ENCODE measurements at regions not wholly inside any gene's neighbourhood (a gene's known extent, or its start where the extent isn't known, plus 50 kb on each side); places are given as distances from the start of the nearest gene placed in this dataset.

DNA sequence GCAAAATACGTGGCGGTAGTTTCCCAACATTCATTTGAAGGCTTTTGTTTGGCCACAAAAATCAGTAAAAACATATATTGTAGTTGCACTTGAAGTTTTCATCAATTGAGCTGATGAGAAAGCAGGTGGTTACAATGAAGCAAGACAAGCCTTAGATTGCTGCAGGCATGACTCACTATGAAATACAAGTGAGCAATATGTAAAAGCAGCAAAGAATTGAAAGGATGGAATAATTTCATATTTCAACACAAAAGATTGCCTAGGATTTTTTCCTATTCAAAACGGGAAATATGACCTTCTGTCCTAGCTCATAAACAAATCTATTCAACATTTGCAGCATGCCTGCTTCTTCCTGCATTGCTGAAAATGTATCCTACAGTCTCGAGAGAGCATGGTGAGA lies 190.9 kb upstream of the BANK1 start:
- H3K4me1 ChIP-seq (replicated peaks in 1 of 2), result no peaks in the 10 kb centered on the region
- no peaks in the 10 kb centered on the region for H3K9me3 ChIP-seq (replicated peaks in 1 of 3)
- no peak overlapping the region for H3K4me3 ChIP-seq
- no peak overlapping the region for H3K27ac ChIP-seq
- DNase-seq, result no peak
- H3K27me3 ChIP-seq, result no peaks in the 10 kb centered on the region
- 57 to 66% (median 61%) methylated on average over 4 of the region's 4 CpGs for WGBS, 4 donors
- no peaks in the 10 kb centered on the region for H3K36me3 ChIP-seq (replicated peaks in 1 of 2)
- intact Hi-C loops (cut with DNase I), result no loop called here
- no peak for TF ChIP-seq POLR2A (IDR thresholded peaks at IDR 0.05)
- TF ChIP-seq, protein P1, sequence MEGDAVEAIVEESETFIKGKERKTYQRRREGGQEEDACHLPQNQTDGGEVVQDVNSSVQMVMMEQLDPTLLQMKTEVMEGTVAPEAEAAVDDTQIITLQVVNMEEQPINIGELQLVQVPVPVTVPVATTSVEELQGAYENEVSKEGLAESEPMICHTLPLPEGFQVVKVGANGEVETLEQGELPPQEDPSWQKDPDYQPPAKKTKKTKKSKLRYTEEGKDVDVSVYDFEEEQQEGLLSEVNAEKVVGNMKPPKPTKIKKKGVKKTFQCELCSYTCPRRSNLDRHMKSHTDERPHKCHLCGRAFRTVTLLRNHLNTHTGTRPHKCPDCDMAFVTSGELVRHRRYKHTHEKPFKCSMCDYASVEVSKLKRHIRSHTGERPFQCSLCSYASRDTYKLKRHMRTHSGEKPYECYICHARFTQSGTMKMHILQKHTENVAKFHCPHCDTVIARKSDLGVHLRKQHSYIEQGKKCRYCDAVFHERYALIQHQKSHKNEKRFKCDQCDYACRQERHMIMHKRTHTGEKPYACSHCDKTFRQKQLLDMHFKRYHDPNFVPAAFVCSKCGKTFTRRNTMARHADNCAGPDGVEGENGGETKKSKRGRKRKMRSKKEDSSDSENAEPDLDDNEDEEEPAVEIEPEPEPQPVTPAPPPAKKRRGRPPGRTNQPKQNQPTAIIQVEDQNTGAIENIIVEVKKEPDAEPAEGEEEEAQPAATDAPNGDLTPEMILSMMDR (IDR thresholded peaks at IDR 0.05), result no peak

DNA sequence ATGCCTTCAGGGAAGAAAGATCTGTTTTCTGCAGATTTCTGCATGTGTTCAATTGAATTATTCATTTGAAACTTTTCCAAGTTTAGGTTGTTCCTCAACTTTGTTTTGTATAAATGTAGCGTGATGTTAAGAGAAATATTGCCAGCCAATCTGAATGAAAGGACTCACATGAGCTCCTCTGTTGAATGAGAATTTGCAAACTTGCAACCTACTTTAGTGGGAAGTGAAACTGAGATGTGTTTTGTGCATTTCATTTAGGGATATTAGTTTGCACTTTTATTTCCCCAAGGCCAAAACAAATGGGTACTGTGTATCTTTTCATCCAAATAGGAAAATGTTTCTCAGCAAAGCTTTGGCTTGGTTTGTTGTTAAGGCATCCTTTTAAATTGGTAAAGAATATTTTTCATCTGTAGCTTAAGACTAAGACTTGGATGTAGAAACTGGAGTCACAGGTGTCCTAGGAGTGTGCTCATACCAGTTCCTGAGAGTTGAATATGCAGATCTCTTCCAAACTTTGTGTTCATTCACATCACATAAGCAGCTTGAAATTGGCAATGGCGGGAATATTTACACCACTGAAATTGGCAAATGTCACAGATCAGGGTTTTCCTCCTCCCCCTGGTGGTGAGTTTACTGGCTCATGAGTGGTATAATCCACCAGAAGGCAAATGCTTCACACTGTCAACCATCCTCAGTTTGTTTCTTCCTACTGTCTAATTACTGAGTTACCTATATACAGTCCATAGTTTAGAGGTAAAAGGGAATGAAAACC lies 193.6 kb upstream of the BANK1 start:
- H3K4me3 ChIP-seq, result no peak overlapping the region
- DNase-seq, result no peak
- H3K36me3 ChIP-seq (replicated peaks in 1 of 2), result no peaks in the 10 kb centered on the region
- WGBS, 4 donors, result 85 to 97% (median 89%) methylated on average over 2 of the region's 2 CpGs
- intact Hi-C loops (cut with DNase I), result no loop called here
- no peaks in the 10 kb centered on the region for H3K4me1 ChIP-seq (replicated peaks in 1 of 2)
- no peak overlapping the region for H3K27ac ChIP-seq
- no peaks in the 10 kb centered on the region for H3K9me3 ChIP-seq (replicated peaks in 1 of 3)
- H3K27me3 ChIP-seq, result no peaks in the 10 kb centered on the region
- TF ChIP-seq, protein P1 (IDR thresholded peaks at IDR 0.05), result no peak
- no peak for TF ChIP-seq POLR2A (IDR thresholded peaks at IDR 0.05)

DNA sequence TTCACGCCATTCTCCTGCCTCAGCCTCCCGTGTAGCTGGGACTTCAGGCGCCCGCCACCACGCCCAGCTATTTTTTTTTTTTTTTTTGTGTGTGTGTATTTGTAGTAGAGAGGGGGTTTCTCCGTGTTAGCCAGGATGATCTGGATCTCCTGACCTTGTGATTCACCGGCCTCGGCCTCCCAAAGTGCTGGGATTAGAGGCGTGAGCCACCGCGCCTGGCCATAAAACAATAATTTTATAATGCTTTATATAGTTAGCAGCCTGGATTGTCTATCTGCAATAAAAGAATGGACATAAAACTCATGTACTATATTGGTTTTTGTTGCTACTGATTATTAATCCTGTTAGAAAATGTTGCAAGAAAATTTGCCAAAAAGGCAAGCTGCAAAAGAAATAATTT lies 195.9 kb upstream of the BANK1 start:
- 82 to 88% (median 85%) methylated on average over 11 of the region's 11 CpGs for WGBS, 4 donors
- Histone ChIP-seq H3K27ac (no peak overlapping the region), H3K36me3 (replicated peaks in 1 of 2) (no peaks in the 10 kb centered on the region), H3K4me3 (no peak overlapping the region), H3K27me3 (no peaks in the 10 kb centered on the region), H3K4me1 (replicated peaks in 1 of 2) (no peaks in the 10 kb centered on the region), H3K9me3 (replicated peaks in 1 of 3) (no peaks in the 10 kb centered on the region)
- DNase-seq, result no peak
- TF ChIP-seq POLR2A (IDR thresholded peaks at IDR 0.05), result no peak
- TF ChIP-seq, protein P1 (IDR thresholded peaks at IDR 0.05), result no peak
- intact Hi-C loops (cut with DNase I), result no loop called here

DNA sequence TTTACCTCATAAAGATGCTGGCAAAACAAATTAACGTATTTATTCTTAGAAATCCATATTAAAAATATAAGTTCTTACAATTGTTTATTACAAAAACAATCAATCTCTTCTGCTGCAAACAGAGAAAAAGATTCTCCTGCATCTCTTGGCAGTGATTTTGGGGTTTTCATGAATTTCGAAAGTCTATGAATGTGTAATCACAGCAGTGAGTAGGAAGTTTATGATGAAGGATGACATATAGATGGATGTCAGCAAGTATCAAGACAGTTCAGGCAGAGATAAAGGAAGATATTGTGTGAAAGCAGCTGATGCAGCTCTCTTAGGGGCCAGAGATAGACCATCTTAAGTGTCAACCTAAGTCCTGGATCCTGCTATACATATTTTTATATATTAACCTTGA lies 196.9 kb upstream of the BANK1 start:
- Histone ChIP-seq H3K9me3 (replicated peaks in 1 of 3) (no peaks in the 10 kb centered on the region), H3K4me3 (no peak overlapping the region), H3K36me3 (replicated peaks in 1 of 2) (no peaks in the 10 kb centered on the region), H3K4me1 (replicated peaks in 1 of 2) (no peaks in the 10 kb centered on the region), H3K27ac (no peak overlapping the region), H3K27me3 (no peaks in the 10 kb centered on the region)
- 81 to 90% (median 88%) methylated on average over 2 of the region's 2 CpGs for WGBS, 4 donors
- intact Hi-C loops (cut with DNase I), result no loop called here
- no peak for DNase-seq
- no peak for TF ChIP-seq POLR2A (IDR thresholded peaks at IDR 0.05)
- TF ChIP-seq, protein P1 (IDR thresholded peaks at IDR 0.05), result no peak

All from adrenal gland (tissue), 9 donors.